ENCODE measurements at regions not wholly inside any gene's neighbourhood (a gene's known extent, or its start where the extent isn't known, plus 50 kb on each side); places are given as distances from the start of the nearest gene placed in this dataset.

DNA sequence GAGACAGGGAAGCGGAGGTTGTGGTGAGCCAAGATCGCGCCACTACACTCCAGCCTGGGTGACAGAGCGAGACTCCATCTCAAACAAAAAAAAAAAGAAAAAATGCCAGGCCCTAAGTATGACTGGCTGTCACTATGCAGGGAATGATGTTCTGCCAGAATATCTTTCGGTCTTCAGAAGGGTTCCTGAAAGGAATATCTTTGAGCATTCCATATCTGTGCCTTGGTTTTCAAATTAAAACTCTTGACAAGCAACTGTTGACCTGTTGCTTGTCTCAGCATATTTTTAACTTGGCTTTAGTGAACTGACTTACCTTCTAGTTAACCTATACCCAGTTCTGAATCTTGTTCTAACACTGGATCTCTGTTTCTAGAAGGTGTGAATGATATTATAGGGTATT lies 953.2 kb upstream of the FAM98A start:
- Histone ChIP-seq H3K27ac (ENCODE audit: low read depth in 1 of 2, low read length in 2 of 2) (no peak overlapping the region), H3K27me3 (ENCODE audit: control insufficient read depth in 4 of 4, insufficient read depth in 4 of 4, low read length in 3 of 4) (no peaks in the 10 kb centered on the region), H3K36me3 (ENCODE audit: control insufficient read depth in 4 of 4, insufficient read depth in 3 of 4, low read depth in 1 of 4, low read length in 3 of 4) (no peaks in the 10 kb centered on the region), H3K9me3 (ENCODE audit: control insufficient read depth in 4 of 4, low read length in 3 of 4) (no peaks in the 10 kb centered on the region), H3K4me3 (ENCODE audit: low read depth in 1 of 3, low read length in 3 of 3) (no peak overlapping the region), H3K9ac (ENCODE audit: low read depth in 1 of 2, low read length in 2 of 2) (no peak overlapping the region), H3K4me1 (ENCODE audit: control insufficient read depth in 4 of 4, insufficient read depth in 4 of 4, low read length in 3 of 4) (no peaks in the 10 kb centered on the region)
- 92% methylated on average over 5 of the region's 5 CpGs for WGBS
- DNase-seq (ENCODE audit: low spot score), result no peak
- no peak for TF ChIP-seq RAD21 (IDR thresholded peaks at IDR 0.05)

DNA sequence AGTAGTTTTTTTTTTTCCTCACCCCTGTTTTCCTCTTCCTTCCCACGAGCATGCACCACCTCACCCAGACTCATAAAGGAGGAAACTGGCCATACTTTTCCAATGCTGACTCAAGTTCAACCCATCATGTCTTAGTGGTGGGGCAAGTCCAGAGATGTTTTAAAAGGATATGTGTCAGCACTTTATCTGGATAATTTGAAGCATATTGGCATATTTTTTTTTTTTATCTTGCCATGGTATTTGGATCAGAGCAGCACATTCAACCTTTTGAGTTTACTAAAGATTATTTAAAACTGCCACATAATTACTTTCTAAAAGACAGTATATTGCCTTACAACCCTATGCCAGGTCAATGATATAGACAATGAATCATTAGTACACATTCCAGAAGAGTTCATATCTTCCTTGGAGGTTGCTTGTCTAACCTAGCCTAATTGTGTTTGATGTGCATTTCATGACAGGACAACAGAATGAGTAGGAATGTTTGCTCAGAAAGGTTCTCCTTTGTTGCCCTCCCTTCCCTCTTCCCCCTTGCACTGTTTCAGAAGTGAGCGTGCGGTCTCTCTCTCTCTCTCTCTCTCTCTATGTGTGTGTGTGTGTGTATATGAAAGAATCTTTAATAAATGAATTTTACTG lies 950.7 kb upstream of the FAM98A start:
- 78% methylated on average over 3 of the region's 3 CpGs for WGBS
- Histone ChIP-seq H3K9me3 (ENCODE audit: control insufficient read depth in 4 of 4, low read length in 3 of 4) (no peaks in the 10 kb centered on the region), H3K36me3 (ENCODE audit: control insufficient read depth in 4 of 4, insufficient read depth in 3 of 4, low read depth in 1 of 4, low read length in 3 of 4) (no peaks in the 10 kb centered on the region), H3K27ac (ENCODE audit: low read depth in 1 of 2, low read length in 2 of 2) (no peak overlapping the region), H3K4me1 (ENCODE audit: control insufficient read depth in 4 of 4, insufficient read depth in 4 of 4, low read length in 3 of 4) (no peaks in the 10 kb centered on the region), H3K4me3 (ENCODE audit: low read depth in 1 of 3, low read length in 3 of 3) (no peak overlapping the region), H3K9ac (ENCODE audit: low read depth in 1 of 2, low read length in 2 of 2) (no peak overlapping the region), H3K27me3 (ENCODE audit: control insufficient read depth in 4 of 4, insufficient read depth in 4 of 4, low read length in 3 of 4) (no peaks in the 10 kb centered on the region)
- DNase-seq (ENCODE audit: low spot score), result no peak
- TF ChIP-seq, protein P1, sequence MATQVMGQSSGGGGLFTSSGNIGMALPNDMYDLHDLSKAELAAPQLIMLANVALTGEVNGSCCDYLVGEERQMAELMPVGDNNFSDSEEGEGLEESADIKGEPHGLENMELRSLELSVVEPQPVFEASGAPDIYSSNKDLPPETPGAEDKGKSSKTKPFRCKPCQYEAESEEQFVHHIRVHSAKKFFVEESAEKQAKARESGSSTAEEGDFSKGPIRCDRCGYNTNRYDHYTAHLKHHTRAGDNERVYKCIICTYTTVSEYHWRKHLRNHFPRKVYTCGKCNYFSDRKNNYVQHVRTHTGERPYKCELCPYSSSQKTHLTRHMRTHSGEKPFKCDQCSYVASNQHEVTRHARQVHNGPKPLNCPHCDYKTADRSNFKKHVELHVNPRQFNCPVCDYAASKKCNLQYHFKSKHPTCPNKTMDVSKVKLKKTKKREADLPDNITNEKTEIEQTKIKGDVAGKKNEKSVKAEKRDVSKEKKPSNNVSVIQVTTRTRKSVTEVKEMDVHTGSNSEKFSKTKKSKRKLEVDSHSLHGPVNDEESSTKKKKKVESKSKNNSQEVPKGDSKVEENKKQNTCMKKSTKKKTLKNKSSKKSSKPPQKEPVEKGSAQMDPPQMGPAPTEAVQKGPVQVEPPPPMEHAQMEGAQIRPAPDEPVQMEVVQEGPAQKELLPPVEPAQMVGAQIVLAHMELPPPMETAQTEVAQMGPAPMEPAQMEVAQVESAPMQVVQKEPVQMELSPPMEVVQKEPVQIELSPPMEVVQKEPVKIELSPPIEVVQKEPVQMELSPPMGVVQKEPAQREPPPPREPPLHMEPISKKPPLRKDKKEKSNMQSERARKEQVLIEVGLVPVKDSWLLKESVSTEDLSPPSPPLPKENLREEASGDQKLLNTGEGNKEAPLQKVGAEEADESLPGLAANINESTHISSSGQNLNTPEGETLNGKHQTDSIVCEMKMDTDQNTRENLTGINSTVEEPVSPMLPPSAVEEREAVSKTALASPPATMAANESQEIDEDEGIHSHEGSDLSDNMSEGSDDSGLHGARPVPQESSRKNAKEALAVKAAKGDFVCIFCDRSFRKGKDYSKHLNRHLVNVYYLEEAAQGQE (IDR thresholded peaks at IDR 0.05), result no peak
- no peak for TF ChIP-seq SP1 (IDR thresholded peaks at IDR 0.05)
- no peak for TF ChIP-seq NR2F2 (IDR thresholded peaks at IDR 0.05)
- TF ChIP-seq, protein P2, sequence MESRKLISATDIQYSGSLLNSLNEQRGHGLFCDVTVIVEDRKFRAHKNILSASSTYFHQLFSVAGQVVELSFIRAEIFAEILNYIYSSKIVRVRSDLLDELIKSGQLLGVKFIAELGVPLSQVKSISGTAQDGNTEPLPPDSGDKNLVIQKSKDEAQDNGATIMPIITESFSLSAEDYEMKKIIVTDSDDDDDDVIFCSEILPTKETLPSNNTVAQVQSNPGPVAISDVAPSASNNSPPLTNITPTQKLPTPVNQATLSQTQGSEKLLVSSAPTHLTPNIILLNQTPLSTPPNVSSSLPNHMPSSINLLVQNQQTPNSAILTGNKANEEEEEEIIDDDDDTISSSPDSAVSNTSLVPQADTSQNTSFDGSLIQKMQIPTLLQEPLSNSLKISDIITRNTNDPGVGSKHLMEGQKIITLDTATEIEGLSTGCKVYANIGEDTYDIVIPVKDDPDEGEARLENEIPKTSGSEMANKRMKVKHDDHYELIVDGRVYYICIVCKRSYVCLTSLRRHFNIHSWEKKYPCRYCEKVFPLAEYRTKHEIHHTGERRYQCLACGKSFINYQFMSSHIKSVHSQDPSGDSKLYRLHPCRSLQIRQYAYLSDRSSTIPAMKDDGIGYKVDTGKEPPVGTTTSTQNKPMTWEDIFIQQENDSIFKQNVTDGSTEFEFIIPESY (IDR thresholded peaks at IDR 0.05), result no peak
- no peak for TF ChIP-seq RXRA (IDR thresholded peaks at IDR 0.05)
- no peak for TF ChIP-seq TAF1 (conservative IDR thresholded peaks at IDR 0.05)
- TF ChIP-seq, protein P3, sequence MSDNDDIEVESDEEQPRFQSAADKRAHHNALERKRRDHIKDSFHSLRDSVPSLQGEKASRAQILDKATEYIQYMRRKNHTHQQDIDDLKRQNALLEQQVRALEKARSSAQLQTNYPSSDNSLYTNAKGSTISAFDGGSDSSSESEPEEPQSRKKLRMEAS (IDR thresholded peaks at IDR 0.05), result no peak
- no peak for TF ChIP-seq FOXA1 (IDR thresholded peaks at IDR 0.05)
- no peak for TF ChIP-seq RAD21 (IDR thresholded peaks at IDR 0.05)
- no peak for TF ChIP-seq GABPA (IDR thresholded peaks at IDR 0.05 in 1 of 2, conservative IDR thresholded peaks at IDR 0.05 in 1 of 2)
- no peak for TF ChIP-seq YY1 (IDR thresholded peaks at IDR 0.05)
- TF ChIP-seq, protein P4, sequence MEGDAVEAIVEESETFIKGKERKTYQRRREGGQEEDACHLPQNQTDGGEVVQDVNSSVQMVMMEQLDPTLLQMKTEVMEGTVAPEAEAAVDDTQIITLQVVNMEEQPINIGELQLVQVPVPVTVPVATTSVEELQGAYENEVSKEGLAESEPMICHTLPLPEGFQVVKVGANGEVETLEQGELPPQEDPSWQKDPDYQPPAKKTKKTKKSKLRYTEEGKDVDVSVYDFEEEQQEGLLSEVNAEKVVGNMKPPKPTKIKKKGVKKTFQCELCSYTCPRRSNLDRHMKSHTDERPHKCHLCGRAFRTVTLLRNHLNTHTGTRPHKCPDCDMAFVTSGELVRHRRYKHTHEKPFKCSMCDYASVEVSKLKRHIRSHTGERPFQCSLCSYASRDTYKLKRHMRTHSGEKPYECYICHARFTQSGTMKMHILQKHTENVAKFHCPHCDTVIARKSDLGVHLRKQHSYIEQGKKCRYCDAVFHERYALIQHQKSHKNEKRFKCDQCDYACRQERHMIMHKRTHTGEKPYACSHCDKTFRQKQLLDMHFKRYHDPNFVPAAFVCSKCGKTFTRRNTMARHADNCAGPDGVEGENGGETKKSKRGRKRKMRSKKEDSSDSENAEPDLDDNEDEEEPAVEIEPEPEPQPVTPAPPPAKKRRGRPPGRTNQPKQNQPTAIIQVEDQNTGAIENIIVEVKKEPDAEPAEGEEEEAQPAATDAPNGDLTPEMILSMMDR (IDR thresholded peaks at IDR 0.05; ENCODE audit: low read depth, low read length, missing input control), result no peak
- no peak for TF ChIP-seq HNF4A (conservative IDR thresholded peaks at IDR 0.05)
- TF ChIP-seq FOXA2 (IDR thresholded peaks at IDR 0.05), result no peak
- TF ChIP-seq, protein P5, sequence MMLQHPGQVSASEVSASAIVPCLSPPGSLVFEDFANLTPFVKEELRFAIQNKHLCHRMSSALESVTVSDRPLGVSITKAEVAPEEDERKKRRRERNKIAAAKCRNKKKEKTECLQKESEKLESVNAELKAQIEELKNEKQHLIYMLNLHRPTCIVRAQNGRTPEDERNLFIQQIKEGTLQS (IDR thresholded peaks at IDR 0.05), result no peak
- no peak for TF ChIP-seq HNF4G (IDR thresholded peaks at IDR 0.05)
- TF ChIP-seq EGR1 (IDR thresholded peaks at IDR 0.05; ENCODE audit: low read depth in 2 of 2), result no peak
- no peak for TF ChIP-seq JUND (IDR thresholded peaks at IDR 0.05)
